Mammary epithelial cell (primary cell): ENCODE measurements at regions not wholly inside any gene's neighbourhood (a gene's known extent, or its start where the extent isn't known, plus 50 kb on each side); places are given as distances from the start of the nearest gene placed in this dataset.

ENCODE experiments used
- EZH2 ChIP-seq: IDR thresholded peaks from 2 replicates; pipeline ENCODE4 v1.6.1; 2012; ENCODE audit warnings: low read length, inconsistent platforms, borderline replicate concordance
- TF ChIP-seq, protein P1 (sequence below), 2 donors: IDR thresholded peaks in 1 of 2; conservative IDR thresholded peaks in 1 of 2; 2 replicates each; pipeline ENCODE4 v1.5.1; 2011 to 2012; ENCODE audit warnings: inconsistent platforms in 2 of 2, low read length in 2 of 2, mild to moderate bottlenecking in 2 of 2, control low read depth in 1 of 2, low read depth in 1 of 2; ENCODE audit not compliant: insufficient read depth in 1 of 2; ENCODE audit errors: extremely low read depth in 1 of 2

DNA sequence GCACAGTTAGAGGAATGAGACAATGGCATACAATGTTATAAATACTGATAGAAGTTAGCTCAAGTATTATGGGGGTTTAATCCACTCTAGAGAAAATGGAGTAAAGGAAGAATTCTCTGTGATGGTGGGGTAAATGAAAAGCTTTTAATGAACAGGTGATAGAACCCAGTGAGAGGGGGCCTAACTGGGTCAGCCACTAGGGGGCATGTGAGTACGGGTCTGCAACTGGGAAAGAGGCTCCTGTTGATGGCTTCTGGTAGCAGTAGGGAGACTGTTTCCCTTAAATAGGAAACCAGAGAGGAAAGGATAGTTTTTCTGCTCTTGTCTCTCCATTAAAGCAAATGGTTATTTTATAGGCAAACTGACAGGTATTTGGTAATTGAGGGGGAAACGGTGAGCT is 132.8 kb upstream of the GPR101 start:
- TF ChIP-seq, protein P1, sequence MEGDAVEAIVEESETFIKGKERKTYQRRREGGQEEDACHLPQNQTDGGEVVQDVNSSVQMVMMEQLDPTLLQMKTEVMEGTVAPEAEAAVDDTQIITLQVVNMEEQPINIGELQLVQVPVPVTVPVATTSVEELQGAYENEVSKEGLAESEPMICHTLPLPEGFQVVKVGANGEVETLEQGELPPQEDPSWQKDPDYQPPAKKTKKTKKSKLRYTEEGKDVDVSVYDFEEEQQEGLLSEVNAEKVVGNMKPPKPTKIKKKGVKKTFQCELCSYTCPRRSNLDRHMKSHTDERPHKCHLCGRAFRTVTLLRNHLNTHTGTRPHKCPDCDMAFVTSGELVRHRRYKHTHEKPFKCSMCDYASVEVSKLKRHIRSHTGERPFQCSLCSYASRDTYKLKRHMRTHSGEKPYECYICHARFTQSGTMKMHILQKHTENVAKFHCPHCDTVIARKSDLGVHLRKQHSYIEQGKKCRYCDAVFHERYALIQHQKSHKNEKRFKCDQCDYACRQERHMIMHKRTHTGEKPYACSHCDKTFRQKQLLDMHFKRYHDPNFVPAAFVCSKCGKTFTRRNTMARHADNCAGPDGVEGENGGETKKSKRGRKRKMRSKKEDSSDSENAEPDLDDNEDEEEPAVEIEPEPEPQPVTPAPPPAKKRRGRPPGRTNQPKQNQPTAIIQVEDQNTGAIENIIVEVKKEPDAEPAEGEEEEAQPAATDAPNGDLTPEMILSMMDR (conservative IDR thresholded peaks at IDR 0.05 in 1 of 2, IDR thresholded peaks at IDR 0.05 in 1 of 2; ENCODE audit: extremely low read depth in 1 of 2, insufficient read depth in 1 of 2, low read depth in 1 of 2, low read length in 2 of 2) = no peak
- no peak for TF ChIP-seq EZH2
